Astrocyte (in vitro differentiated cells and primary cell): ENCODE measurements at regions not wholly inside any gene's neighbourhood (a gene's known extent, or its start where the extent isn't known, plus 50 kb on each side); places are given as distances from the start of the nearest gene placed in this dataset.

Experiments
- DNase-seq: peaks from one replicate; pipeline ENCODE4 v3.0.0-alpha.2; 2010; ENCODE audit warnings: low read depth
- FAIRE-seq: peaks from 2 replicates; lab custom pipeline; 2011; peaks lifted over from hg19 to GRCh38; lab: Jason Lieb, UNC
- H2AFZ ChIP-seq: 2 replicates; pipeline ENCODE4 v1.6.0; 2012; ENCODE audit warnings: low read depth, low read length, inconsistent platforms
- H3K27ac ChIP-seq: 2 replicates; pipeline ENCODE4 v1.5.1; 2011; ENCODE audit warnings: low read depth, low read length, inconsistent platforms
- H3K27me3 ChIP-seq: 2 replicates; pipeline ENCODE4 v1.6.0; 2011; ENCODE audit warnings: low read length, inconsistent platforms; ENCODE audit not compliant: insufficient read depth
- H3K36me3 ChIP-seq: 2 replicates; pipeline ENCODE4 v1.5.1; 2011; ENCODE audit warnings: low read length, inconsistent platforms; ENCODE audit not compliant: insufficient read depth
- H3K4me1 ChIP-seq: 2 replicates; pipeline ENCODE4 v1.5.1; 2011; ENCODE audit warnings: low read length, inconsistent platforms; ENCODE audit not compliant: insufficient read depth
- H3K4me2 ChIP-seq: 2 replicates; pipeline ENCODE4 v1.6.0; 2012; ENCODE audit warnings: low read length, inconsistent platforms
- H3K4me3 ChIP-seq: 2 replicates; pipeline ENCODE4 v1.5.1; 2011; ENCODE audit warnings: low read depth, mild to moderate bottlenecking, low read length, inconsistent platforms; ENCODE audit not compliant: insufficient read depth
- H3K79me2 ChIP-seq: 2 replicates; pipeline ENCODE4 v1.6.0; 2012; ENCODE audit warnings: mild to moderate bottlenecking, low read length, inconsistent platforms; ENCODE audit not compliant: insufficient read depth
- H3K9ac ChIP-seq: 2 replicates; pipeline ENCODE4 v1.6.0; 2012; ENCODE audit warnings: mild to moderate bottlenecking, low read length, inconsistent platforms
- H3K9me3 ChIP-seq: 2 replicates; pipeline ENCODE4 v1.5.1; 2012; ENCODE audit warnings: low read depth, mild to moderate bottlenecking, low read length, inconsistent platforms; ENCODE audit not compliant: insufficient read depth
- H4K20me1 ChIP-seq: 2 replicates; pipeline ENCODE4 v1.6.0; 2012; ENCODE audit warnings: low read length, inconsistent platforms; ENCODE audit not compliant: insufficient read depth
- H3K27ac Mint-ChIP-seq: one replicate; pipeline ENCODE4 v1.8.0; 2021; ENCODE audit warnings: mild to moderate bottlenecking, mixed read lengths; ENCODE audit not compliant: unreplicated experiment
- H3K27me3 Mint-ChIP-seq: one replicate; pipeline ENCODE4 v1.8.0; 2021; ENCODE audit warnings: low read depth, mixed read lengths; ENCODE audit not compliant: unreplicated experiment
- H3K36me3 Mint-ChIP-seq: one replicate; pipeline ENCODE4 v1.8.0; 2021; ENCODE audit warnings: low read depth, mixed read lengths; ENCODE audit not compliant: unreplicated experiment
- H3K4me1 Mint-ChIP-seq: one replicate; pipeline ENCODE4 v1.8.0; 2021; ENCODE audit warnings: low read depth, mixed read lengths; ENCODE audit not compliant: unreplicated experiment
- H3K4me3 Mint-ChIP-seq: one replicate; pipeline ENCODE4 v1.8.0; 2021; ENCODE audit warnings: mild to moderate bottlenecking, moderate library complexity, mixed read lengths; ENCODE audit not compliant: unreplicated experiment
- H3K9me3 Mint-ChIP-seq: one replicate; pipeline ENCODE4 v1.8.0; 2021; ENCODE audit warnings: mild to moderate bottlenecking, mixed read lengths; ENCODE audit not compliant: unreplicated experiment
- EZH2 ChIP-seq: IDR thresholded peaks from 2 replicates; pipeline ENCODE4 v1.6.1; 2012; ENCODE audit warnings: mild to moderate bottlenecking, low read length, inconsistent platforms; ENCODE audit not compliant: insufficient read depth
- TF ChIP-seq, protein P1 (sequence below): IDR thresholded peaks from 2 replicates; pipeline ENCODE4 v1.5.1; 2011; ENCODE audit warnings: low read depth, mild to moderate bottlenecking, inconsistent platforms, low read length, moderate library complexity; ENCODE audit not compliant: insufficient read depth

DNA sequence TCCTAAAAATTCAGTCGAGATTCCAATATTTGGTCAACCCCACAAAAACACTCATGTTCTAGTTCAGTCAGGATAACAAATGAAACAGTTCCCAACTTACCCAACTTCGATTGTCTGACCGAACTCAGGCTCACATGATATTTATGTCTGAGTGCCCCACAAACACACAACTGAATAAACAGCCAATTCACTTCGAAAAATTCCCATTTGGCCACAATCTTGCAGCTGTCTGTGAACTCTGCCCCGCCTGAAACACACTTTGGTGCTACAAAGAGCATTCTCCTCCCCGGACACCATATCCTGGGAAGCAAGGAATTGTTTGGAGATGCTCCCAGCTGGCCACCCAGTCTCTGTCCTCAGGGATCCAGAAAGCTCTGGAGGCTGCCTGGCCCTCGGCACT lies 52.9 kb upstream of the SIM2 start:
- H3K4me1 Mint-ChIP-seq = peaks cover 11% of the 10 kb centered on the region
- peaks cover 13% of the 10 kb centered on the region for H3K27me3 Mint-ChIP-seq
- Histone ChIP-seq H3K9me3 (no peaks in the 10 kb centered on the region), H3K4me1 (peaks cover 5% of the 10 kb centered on the region), H4K20me1 (no peaks in the 10 kb centered on the region), H3K4me2 (no peak overlapping the region), H3K36me3 (no peaks in the 10 kb centered on the region), H3K27ac (no peak overlapping the region), H2AFZ (no peak overlapping the region), H3K9ac (no peak overlapping the region), H3K27me3 (no peaks in the 10 kb centered on the region), H3K79me2 (no peaks in the 10 kb centered on the region), H3K4me3 (no peak overlapping the region)
- no peak for FAIRE-seq
- H3K4me3 Mint-ChIP-seq = no peak overlapping the region
- no peak for DNase-seq
- peaks cover 4% of the 10 kb centered on the region for H3K9me3 Mint-ChIP-seq
- H3K36me3 Mint-ChIP-seq = no peaks in the 10 kb centered on the region
- no peak for TF ChIP-seq EZH2
- TF ChIP-seq, protein P1, sequence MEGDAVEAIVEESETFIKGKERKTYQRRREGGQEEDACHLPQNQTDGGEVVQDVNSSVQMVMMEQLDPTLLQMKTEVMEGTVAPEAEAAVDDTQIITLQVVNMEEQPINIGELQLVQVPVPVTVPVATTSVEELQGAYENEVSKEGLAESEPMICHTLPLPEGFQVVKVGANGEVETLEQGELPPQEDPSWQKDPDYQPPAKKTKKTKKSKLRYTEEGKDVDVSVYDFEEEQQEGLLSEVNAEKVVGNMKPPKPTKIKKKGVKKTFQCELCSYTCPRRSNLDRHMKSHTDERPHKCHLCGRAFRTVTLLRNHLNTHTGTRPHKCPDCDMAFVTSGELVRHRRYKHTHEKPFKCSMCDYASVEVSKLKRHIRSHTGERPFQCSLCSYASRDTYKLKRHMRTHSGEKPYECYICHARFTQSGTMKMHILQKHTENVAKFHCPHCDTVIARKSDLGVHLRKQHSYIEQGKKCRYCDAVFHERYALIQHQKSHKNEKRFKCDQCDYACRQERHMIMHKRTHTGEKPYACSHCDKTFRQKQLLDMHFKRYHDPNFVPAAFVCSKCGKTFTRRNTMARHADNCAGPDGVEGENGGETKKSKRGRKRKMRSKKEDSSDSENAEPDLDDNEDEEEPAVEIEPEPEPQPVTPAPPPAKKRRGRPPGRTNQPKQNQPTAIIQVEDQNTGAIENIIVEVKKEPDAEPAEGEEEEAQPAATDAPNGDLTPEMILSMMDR = no peak
- no peak overlapping the region for H3K27ac Mint-ChIP-seq

DNA sequence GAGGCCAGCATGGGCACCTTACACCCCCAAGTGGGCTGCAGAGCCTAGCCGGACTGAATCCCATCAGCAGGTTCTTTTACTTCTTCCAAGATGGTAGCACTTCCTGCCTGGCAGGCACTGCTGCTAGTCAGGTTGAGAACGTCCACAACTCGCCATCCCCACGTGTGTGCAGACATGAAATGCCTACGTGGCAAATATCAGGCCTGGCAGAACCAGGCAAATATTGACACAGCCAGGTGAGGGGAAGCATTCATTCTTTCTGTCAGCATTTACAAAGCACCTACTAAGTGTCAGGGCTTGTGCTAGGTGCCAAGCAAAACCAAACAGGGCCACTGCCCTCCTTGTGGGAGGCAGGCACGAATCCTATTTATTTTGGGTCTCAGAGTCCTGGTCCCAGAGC lies 52.3 kb upstream of the SIM2 start:
- Mint-ChIP-seq H3K4me3 (no peak overlapping the region), H3K27ac (no peak overlapping the region), H3K4me1 (peaks cover 11% of the 10 kb centered on the region), H3K27me3 (peaks cover 13% of the 10 kb centered on the region), H3K36me3 (no peaks in the 10 kb centered on the region), H3K9me3 (peaks cover 4% of the 10 kb centered on the region)
- TF ChIP-seq, protein P1 = no peak
- no peak for TF ChIP-seq EZH2
- H3K9ac ChIP-seq = no peak overlapping the region
- FAIRE-seq (no peak), DNase-seq (no peak)
- H3K27ac ChIP-seq = no peak overlapping the region
- peaks cover 5% of the 10 kb centered on the region for H3K4me1 ChIP-seq
- no peak overlapping the region for H3K4me2 ChIP-seq
- no peak overlapping the region for H3K4me3 ChIP-seq
- H4K20me1 ChIP-seq = no peaks in the 10 kb centered on the region
- no peaks in the 10 kb centered on the region for H3K79me2 ChIP-seq
- no peaks in the 10 kb centered on the region for H3K9me3 ChIP-seq
- no peaks in the 10 kb centered on the region for H3K27me3 ChIP-seq
- no peaks in the 10 kb centered on the region for H3K36me3 ChIP-seq
- H2AFZ ChIP-seq = no peak overlapping the region

DNA sequence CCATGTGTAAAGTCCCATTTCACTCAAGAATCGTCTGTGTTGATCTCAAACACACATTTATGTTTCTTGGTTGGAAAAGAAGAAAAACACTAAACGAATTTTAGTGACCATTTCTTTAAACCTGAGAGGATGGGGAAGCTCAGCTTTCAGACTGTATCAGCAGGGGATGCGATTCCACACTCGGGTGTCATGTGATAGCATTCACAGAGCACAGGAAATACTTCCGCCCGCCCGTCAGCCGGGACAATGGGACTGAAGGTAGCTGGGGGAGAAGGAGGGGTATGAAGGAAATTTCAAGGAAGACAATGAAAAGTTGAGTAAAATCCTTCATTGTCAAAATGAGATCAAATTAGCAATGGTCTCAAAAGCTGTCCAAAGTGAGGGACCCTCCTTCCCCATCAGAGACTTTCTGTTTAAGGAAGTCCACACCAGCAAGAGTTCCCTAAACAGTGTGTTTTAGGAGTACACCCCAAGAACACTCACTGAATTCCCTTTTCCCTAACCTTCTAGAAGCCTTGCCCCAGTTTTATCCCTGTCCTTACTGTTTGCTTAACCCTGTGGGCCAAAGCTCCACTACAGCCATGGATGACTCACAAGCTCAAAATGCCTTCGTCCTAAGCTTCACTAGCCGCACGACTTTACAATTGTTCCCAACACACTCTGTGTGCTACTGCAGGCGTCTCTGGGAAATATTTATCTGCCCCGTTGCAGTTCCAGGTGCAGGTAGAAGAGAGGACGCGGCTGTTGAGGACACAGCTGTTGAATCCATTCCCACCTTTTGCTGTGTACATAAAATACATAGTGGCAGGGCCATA lies 51.4 kb upstream of the SIM2 start:
- Histone ChIP-seq H3K4me1 (peaks cover 5% of the 10 kb centered on the region), H4K20me1 (no peaks in the 10 kb centered on the region), H3K4me2 (peak overlapping the region; percentile 69), H2AFZ (peak overlapping the region; percentile 49), H3K27me3 (no peaks in the 10 kb centered on the region), H3K4me3 (no peak overlapping the region), H3K9ac (peak overlapping the region; percentile 30), H3K79me2 (no peaks in the 10 kb centered on the region), H3K9me3 (no peaks in the 10 kb centered on the region), H3K27ac (peak overlapping the region; percentile 27), H3K36me3 (no peaks in the 10 kb centered on the region)
- peak overlapping the region; percentile 80 for H3K27ac Mint-ChIP-seq
- peaks cover 11% of the 10 kb centered on the region for H3K4me1 Mint-ChIP-seq
- peaks cover 4% of the 10 kb centered on the region for H3K9me3 Mint-ChIP-seq
- TF ChIP-seq EZH2 = no peak
- TF ChIP-seq, protein P1 = no peak
- H3K27me3 Mint-ChIP-seq = peaks cover 13% of the 10 kb centered on the region
- DNase-seq (peak; percentile 70), FAIRE-seq (no peak)
- H3K36me3 Mint-ChIP-seq = no peaks in the 10 kb centered on the region
- H3K4me3 Mint-ChIP-seq = peak overlapping the region; percentile 40
